ENCODE measurements at regions not wholly inside any gene's neighbourhood (a gene's known extent, or its start where the extent isn't known, plus 50 kb on each side); places are given as distances from the start of the nearest gene placed in this dataset.

DNA sequence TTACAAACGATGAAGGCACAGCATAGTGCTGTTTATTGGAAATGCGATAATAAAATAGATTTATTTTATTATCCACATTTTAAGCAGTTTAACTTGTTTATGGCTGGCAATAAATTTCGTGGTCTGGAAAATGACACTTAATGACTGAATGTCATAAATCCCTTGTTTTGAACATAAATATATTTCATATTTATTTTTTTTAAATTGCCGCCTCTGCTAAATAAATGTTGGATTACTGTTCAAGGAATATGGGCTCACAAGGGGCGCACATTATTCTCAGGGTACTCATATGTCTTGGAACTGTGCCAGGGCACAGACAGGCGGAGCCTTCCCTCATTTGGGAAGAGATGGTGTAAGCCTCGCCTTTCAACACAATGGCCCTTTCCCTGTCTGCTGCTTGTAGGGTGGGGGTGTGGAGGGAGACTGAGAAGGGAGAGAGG is 134.3 kb downstream of the PXDC1 start:
- TF ChIP-seq, protein P1, sequence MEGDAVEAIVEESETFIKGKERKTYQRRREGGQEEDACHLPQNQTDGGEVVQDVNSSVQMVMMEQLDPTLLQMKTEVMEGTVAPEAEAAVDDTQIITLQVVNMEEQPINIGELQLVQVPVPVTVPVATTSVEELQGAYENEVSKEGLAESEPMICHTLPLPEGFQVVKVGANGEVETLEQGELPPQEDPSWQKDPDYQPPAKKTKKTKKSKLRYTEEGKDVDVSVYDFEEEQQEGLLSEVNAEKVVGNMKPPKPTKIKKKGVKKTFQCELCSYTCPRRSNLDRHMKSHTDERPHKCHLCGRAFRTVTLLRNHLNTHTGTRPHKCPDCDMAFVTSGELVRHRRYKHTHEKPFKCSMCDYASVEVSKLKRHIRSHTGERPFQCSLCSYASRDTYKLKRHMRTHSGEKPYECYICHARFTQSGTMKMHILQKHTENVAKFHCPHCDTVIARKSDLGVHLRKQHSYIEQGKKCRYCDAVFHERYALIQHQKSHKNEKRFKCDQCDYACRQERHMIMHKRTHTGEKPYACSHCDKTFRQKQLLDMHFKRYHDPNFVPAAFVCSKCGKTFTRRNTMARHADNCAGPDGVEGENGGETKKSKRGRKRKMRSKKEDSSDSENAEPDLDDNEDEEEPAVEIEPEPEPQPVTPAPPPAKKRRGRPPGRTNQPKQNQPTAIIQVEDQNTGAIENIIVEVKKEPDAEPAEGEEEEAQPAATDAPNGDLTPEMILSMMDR (IDR thresholded peaks at IDR 0.05) = no peak
- TF ChIP-seq FOXP1 (CRISPR knock-in tag; IDR thresholded peaks at IDR 0.05; ENCODE audit: borderline replicate concordance) = no peak
- TF ChIP-seq, protein P2, sequence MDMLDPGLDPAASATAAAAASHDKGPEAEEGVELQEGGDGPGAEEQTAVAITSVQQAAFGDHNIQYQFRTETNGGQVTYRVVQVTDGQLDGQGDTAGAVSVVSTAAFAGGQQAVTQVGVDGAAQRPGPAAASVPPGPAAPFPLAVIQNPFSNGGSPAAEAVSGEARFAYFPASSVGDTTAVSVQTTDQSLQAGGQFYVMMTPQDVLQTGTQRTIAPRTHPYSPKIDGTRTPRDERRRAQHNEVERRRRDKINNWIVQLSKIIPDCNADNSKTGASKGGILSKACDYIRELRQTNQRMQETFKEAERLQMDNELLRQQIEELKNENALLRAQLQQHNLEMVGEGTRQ (CRISPR knock-in tag; IDR thresholded peaks at IDR 0.05) = no peak
- no peak for TF ChIP-seq JUN (CRISPR knock-in tag; IDR thresholded peaks at IDR 0.05)
- TF ChIP-seq NR1H2 (CRISPR knock-in tag; IDR thresholded peaks at IDR 0.05) = no peak
- no peak for TF ChIP-seq ZNF232 (CRISPR knock-in tag; IDR thresholded peaks at IDR 0.05)
- no peak for TF ChIP-seq CREM (CRISPR knock-in tag; IDR thresholded peaks at IDR 0.05)
- TF ChIP-seq SMAD4 (CRISPR knock-in tag; IDR thresholded peaks at IDR 0.05) = no peak
- no peak for TF ChIP-seq TEAD4 (CRISPR knock-in tag; IDR thresholded peaks at IDR 0.05)

Data from WTC11 (cell line).